HepG2 (cell line): ENCODE measurements at regions not wholly inside any gene's neighbourhood (a gene's known extent, or its start where the extent isn't known, plus 50 kb on each side); places are given as distances from the start of the nearest gene placed in this dataset.

Source experiments
- ATAC-seq: fragments of 200-7000 bp; cut with Tn5 transposase; 3 replicates; pipeline ENCODE4 v1.9.1; 2020; ENCODE audit warnings: mild to moderate bottlenecking, moderate library complexity
- BruUV-seq: library from RNA; stranded (reverse); fragments of 400-500 nt; replicated peaks from 2 replicates; lab custom pipeline; 2021; lab: Mats Ljungman, UMichigan
- CTCF ChIA-PET: fragments of 300-600 bp; formaldehyde crosslinking; extraction: SDS; loops from one replicate; lab custom pipeline; 2021; ENCODE audit warnings: low total read pairs, inconsistent platforms, low intra/inter-chr PET ratio; lab: Yijun Ruan, JAX
- POLR2A ChIA-PET: fragments of 350-600 bp; sonication (Branson Sonifier 250); formaldehyde crosslinking; loops from one replicate; lab custom pipeline; 2020; ENCODE audit warnings: antibody characterized with exemption, inconsistent platforms; lab: Yijun Ruan, JAX
- DNase-seq: peaks from one replicate; pipeline ENCODE4 v3.0.0-alpha.2; 2015; ENCODE audit warnings: low spot score
- FAIRE-seq: peaks from 3 replicates; lab custom pipeline; 2011; peaks lifted over from hg19 to GRCh38; lab: Jason Lieb, UNC
- H2AFZ ChIP-seq: one replicate; pipeline ENCODE4 v1.6.1; 2011; ENCODE audit warnings: low read length, inconsistent platforms
- H3K27ac ChIP-seq: fragments of 300-600 bp; 3 replicates; pipeline ENCODE4 v1.8.0; 2011; ENCODE audit warnings: mixed run types, mild to moderate bottlenecking, mixed read lengths, low read length, inconsistent platforms; ENCODE audit not compliant: insufficient read depth; ENCODE audit errors: extremely low read length
- H3K27me3 ChIP-seq, 2 experiments: fragments of 200-600 bp in 1 of 2; 2 replicates in 1 of 2; 3 replicates in 1 of 2; pipeline versions ENCODE4 v1.6.0 to v1.8.0; 2011; ENCODE audit warnings: low read length in 2 of 2, mild to moderate bottlenecking in 2 of 2, moderate library complexity in 2 of 2, inconsistent platforms in 1 of 2; ENCODE audit not compliant: insufficient read depth in 2 of 2, control insufficient read depth in 1 of 2
- H3K36me3 ChIP-seq, 2 experiments: fragments of 200-600 bp in 1 of 2; replicated peaks in 1 of 2; 2 replicates in 1 of 2; 3 replicates in 1 of 2; pipeline versions ENCODE4 v1.5.1 to v1.8.0; 2011; ENCODE audit warnings: low read length in 2 of 2, inconsistent platforms in 1 of 2; ENCODE audit not compliant: insufficient read depth in 2 of 2, control insufficient read depth in 1 of 2
- H3K4me1 ChIP-seq: 2 replicates; pipeline ENCODE4 v1.5.1; 2012; ENCODE audit warnings: low read length, inconsistent platforms; ENCODE audit not compliant: insufficient read depth
- H3K4me2 ChIP-seq: 2 replicates; pipeline ENCODE4 v1.6.0; 2011; ENCODE audit warnings: low read depth, low read length, inconsistent platforms
- H3K4me3 ChIP-seq, 3 experiments: fragments of 200-600 bp in 1 of 3; sonication (generic), shearing (Covaris generic) in 1 of 3; replicated peaks in 1 of 3; 2 replicates each; pipeline ENCODE4 v1.5.1; 2011 to 2016; ENCODE audit warnings: low read length in 3 of 3, inconsistent platforms in 2 of 3, low read depth in 2 of 3, mild to moderate bottlenecking in 2 of 3, control low read depth in 1 of 3, mixed read lengths in 1 of 3; ENCODE audit not compliant: insufficient read depth in 1 of 3
- H3K79me2 ChIP-seq: one replicate; pipeline ENCODE4 v1.6.1; 2011; ENCODE audit warnings: low read length, inconsistent platforms; ENCODE audit not compliant: insufficient read depth
- H3K9ac ChIP-seq: 2 replicates; pipeline ENCODE4 v1.6.0; 2011; ENCODE audit warnings: mild to moderate bottlenecking, low read depth, low read length, inconsistent platforms; ENCODE audit not compliant: insufficient read depth
- H3K9me3 ChIP-seq: 2 replicates; pipeline ENCODE4 v1.5.1; 2012; ENCODE audit warnings: mild to moderate bottlenecking, low read length
- H4K20me1 ChIP-seq: 2 replicates; pipeline ENCODE4 v1.6.0; 2011; ENCODE audit warnings: inconsistent platforms, mild to moderate bottlenecking, low read length, moderate library complexity; ENCODE audit not compliant: insufficient read depth
- CBX2 ChIP-seq, 2 experiments: fragments of 200-600 bp in 1 of 2; sonication (generic); formaldehyde crosslinking in 1 of 2; IDR thresholded peaks; 2 replicates each; pipeline versions ENCODE4 v1.7.0 to v1.8.1; 2018 to 2022; ENCODE audit warnings: low read depth in 2 of 2, low read length in 1 of 2, mild to moderate bottlenecking in 1 of 2, missing genetic modification reagents in 1 of 2
- GMEB1 ChIP-seq: sonication (generic); formaldehyde crosslinking; IDR thresholded peaks from 2 replicates; pipeline ENCODE4 v1.5.1; 2020; ENCODE audit warnings: missing genetic modification reagents, mild to moderate bottlenecking, borderline replicate concordance
- MAFG ChIP-seq: sonication (generic); formaldehyde crosslinking; IDR thresholded peaks from 2 replicates; pipeline ENCODE4 v1.5.1; 2020; ENCODE audit warnings: mild to moderate bottlenecking, missing genetic modification reagents
- NFE2L2 ChIP-seq: fragments of 150-350 bp; IDR thresholded peaks from 2 replicates; pipeline ENCODE4 v1.6.1; 2014; ENCODE audit warnings: low read length
- POLR2AphosphoS5 ChIP-seq: IDR thresholded peaks from 2 replicates; pipeline ENCODE4 v1.6.1; 2012; ENCODE audit warnings: low read depth, low read length
- RBM39 ChIP-seq: fragments of 200-400 bp; formaldehyde crosslinking; IDR thresholded peaks from one replicate; pipeline ENCODE4 v1.6.1; 2018; ENCODE audit warnings: antibody characterized with exemption, mild to moderate bottlenecking, low read depth, low read length; ENCODE audit not compliant: poor library complexity, severe bottlenecking
- ZBTB25 ChIP-seq: IDR thresholded peaks from 2 replicates; pipeline ENCODE4 v1.6.1; 2018; ENCODE audit warnings: missing genetic modification reagents
- ZNF546 ChIP-seq: sonication (generic); formaldehyde crosslinking; conservative IDR thresholded peaks from 2 replicates; pipeline ENCODE4 v1.8.1; 2023; ENCODE audit warnings: mild to moderate bottlenecking, missing genetic modification reagents
- ZNF678 ChIP-seq: sonication (generic); formaldehyde crosslinking; IDR thresholded peaks from 2 replicates; pipeline ENCODE4 v1.4.0; 2020; ENCODE audit warnings: mild to moderate bottlenecking, missing genetic modification reagents
- ZNF766 ChIP-seq: sonication (generic); formaldehyde crosslinking; IDR thresholded peaks from 2 replicates; pipeline ENCODE4 v1.5.0; 2020; ENCODE audit warnings: missing genetic modification reagents, borderline replicate concordance
- WGBS: methylation state at CpG from one replicate; pipeline ENCODE4 v1.1.6; 2017; ENCODE audit warnings: low lambda C conversion rate; 5-methylcytosine and 5-hydroxymethylcytosine counted together
- in situ Hi-C: cut with HindIII; loops from 2 replicates; pipeline ENCODE4 v1.10.0; 2017; ENCODE audit warnings: low pct_unique_long_range_greater_than_20kb; ENCODE audit not compliant: extremely low pct_ligation_motif_present
- intact Hi-C: fragments of 100-400 bp; cut with micrococcal nuclease; formaldehyde crosslinking; loops from one replicate; pipeline ENCODE4 v1.10.0; 2022; ENCODE audit not compliant: unreplicated experiment

- TF ChIP-seq RBM39 (no peak), ZNF546 (CRISPR knock-in tag) (no peak), ZBTB25 (no peak)
- TF ChIP-seq, all 625 proteins: peak for 0
These were observed 138.7 kb upstream of the PLEKHA5 start (continued) for GRCh38 chr12:18990856-18991255.

- 21% methylated on average over 2 of the region's 2 CpGs for WGBS
- Histone ChIP-seq H3K27ac (no peak overlapping the region), H3K79me2 (no peaks in the 10 kb centered on the region), H3K27me3 (no peaks in the 10 kb centered on the region; a peak in 1 of 5 replicates), H2AFZ (no peak overlapping the region), H3K4me1 (no peaks in the 10 kb centered on the region), H4K20me1 (no peaks in the 10 kb centered on the region)
- DNase-seq: no peak
- in situ Hi-C loops: no loop called here
- ChIA-PET CTCF (no interaction called here), POLR2A (no interaction called here)
- TF ChIP-seq ZNF678 (CRISPR knock-in tag): no peak
- no peak for TF ChIP-seq CBX2 (IDR thresholded peaks at IDR 0.05; ENCODE audit: low read depth, low read length)
- no peak for TF ChIP-seq CBX2 (CRISPR knock-in tag; IDR thresholded peaks at IDR 0.05; ENCODE audit: low read depth)
- TF ChIP-seq POLR2AphosphoS5: no peak
- TF ChIP-seq MAFG (CRISPR knock-in tag): no peak
- TF ChIP-seq NFE2L2: no peak
- TF ChIP-seq ZNF766 (CRISPR knock-in tag): no peak
- TF ChIP-seq GMEB1 (CRISPR knock-in tag): no peak
- TF ChIP-seq, all 625 proteins: peak for 0
- intact Hi-C loops: no loop called here
- FAIRE-seq (no peak), ATAC-seq (no peak)
- Histone ChIP-seq H3K9me3 (no peaks in the 10 kb centered on the region), H3K36me3 (no peaks in the 10 kb centered on the region), H3K9ac (no peak overlapping the region), H3K4me2 (no peak overlapping the region), H3K4me3 (no peak overlapping the region)
- no TSS peak for BruUV-seq
These were observed 137.2 kb upstream of the PLEKHA5 start for GRCh38 chr12:18992336-18992735.
